ENCODE measurements at regions not wholly inside any gene's neighbourhood (a gene's known extent, or its start where the extent isn't known, plus 50 kb on each side); places are given as distances from the start of the nearest gene placed in this dataset.
A peak's percentile ranks its signal among the peaks of the same experiment; 100 is the strongest.
"Not testable (repeated sequence)": the region's sequence is repeated elsewhere in the genome, so short reads cannot be mapped to it uniquely, and the experiment has no call there.

DNA sequence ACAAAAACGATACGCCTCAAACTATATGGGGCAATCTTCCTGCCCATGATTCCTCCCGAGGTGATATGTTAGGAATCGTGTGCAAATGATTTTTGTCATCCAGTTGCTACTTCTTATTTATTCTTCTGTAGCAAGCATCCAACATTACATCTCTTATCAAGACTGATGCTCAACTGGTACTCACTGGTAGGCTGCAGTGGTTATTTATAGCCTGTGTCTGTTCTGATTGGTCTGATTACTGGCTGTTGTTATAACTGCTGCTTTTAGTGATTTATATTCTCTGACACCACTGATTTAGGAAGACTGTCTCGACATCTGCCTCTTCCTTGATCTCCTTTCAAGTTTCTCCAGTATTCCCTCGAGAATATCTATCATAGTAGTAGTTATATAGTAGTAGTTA, 165.8 kb downstream of the LARP7 start:
- H3K27me3 Mint-ChIP-seq, result peaks cover 8 to 15% of the 10 kb centered on the region in 2 donors
- H3K27ac Mint-ChIP-seq, result no peak overlapping the region
- ATAC-seq (replicated peaks) (no peak), DNase-seq (no peak)
- H3K4me1 Mint-ChIP-seq (ENCODE audit: low read depth in 2 of 2), result no peaks in the 10 kb centered on the region
- H3K36me3 Mint-ChIP-seq (ENCODE audit: insufficient read depth), result no peaks in the 10 kb centered on the region
- no peaks in the 10 kb centered on the region for H3K9me3 Mint-ChIP-seq
- no peak overlapping the region for H3K4me3 Mint-ChIP-seq

DNA sequence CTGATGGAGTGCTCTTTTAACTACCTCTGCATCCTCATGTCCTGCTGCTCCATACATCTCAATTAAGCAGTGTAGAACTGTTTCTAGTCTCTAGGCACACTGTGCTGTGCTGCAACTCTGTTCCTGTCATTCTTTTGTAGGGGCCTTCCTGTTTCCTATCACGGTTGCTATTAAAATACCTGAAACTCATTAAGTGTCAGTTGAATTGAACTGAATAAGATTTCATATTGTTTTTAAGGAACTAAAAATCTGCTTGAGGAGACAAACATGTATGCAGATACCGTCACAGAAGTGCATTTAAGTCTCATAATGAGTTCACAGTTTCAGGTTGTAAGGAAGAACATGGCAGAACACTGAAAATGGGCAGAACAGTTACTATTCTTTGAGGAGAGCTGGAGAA, 170.1 kb downstream of the LARP7 start:
- Mint-ChIP-seq H3K36me3 (ENCODE audit: insufficient read depth) (no peaks in the 10 kb centered on the region), H3K4me1 (ENCODE audit: low read depth in 2 of 2) (no peaks in the 10 kb centered on the region), H3K9me3 (no peaks in the 10 kb centered on the region), H3K27ac (no peak overlapping the region), H3K4me3 (no peak overlapping the region), H3K27me3 (peaks cover 6 to 8% of the 10 kb centered on the region in 2 donors)
- no peak for DNase-seq
- ATAC-seq (replicated peaks), result no peak

- DNase-seq (no peak), ATAC-seq (replicated peaks) (no peak)
- H3K4me3 Mint-ChIP-seq, result no peak overlapping the region
- H3K27ac Mint-ChIP-seq, result no peak overlapping the region
- no peaks in the 10 kb centered on the region for H3K4me1 Mint-ChIP-seq (ENCODE audit: low read depth in 2 of 2)
- no peaks in the 10 kb centered on the region for H3K9me3 Mint-ChIP-seq
- peaks cover 6 to 8% of the 10 kb centered on the region in 2 donors for H3K27me3 Mint-ChIP-seq
- H3K36me3 Mint-ChIP-seq (ENCODE audit: insufficient read depth), result no peaks in the 10 kb centered on the region
Observed at GRCh38 chr4:112808001-112808400, 171.1 kb downstream of the LARP7 start.

GRCh38 chr4:112813790-112814189, 176.8 kb downstream of the LARP7 start:
- peaks cover 6 to 9% of the 10 kb centered on the region in 2 donors for H3K4me1 Mint-ChIP-seq (ENCODE audit: low read depth in 2 of 2)

GRCh38 chr4:112817933-112818593, 181.1 kb downstream of the LARP7 start:
- H3K4me3 Mint-ChIP-seq, result peak overlapping the region; percentile 43 to 63
- no peak for DNase-seq
- no peaks in the 10 kb centered on the region for H3K9me3 Mint-ChIP-seq
- no peak for ATAC-seq (replicated peaks)
- peaks cover 19 to 34% of the 10 kb centered on the region in 2 donors for H3K27me3 Mint-ChIP-seq
- peaks cover 6 to 9% of the 10 kb centered on the region in 2 donors for H3K4me1 Mint-ChIP-seq (ENCODE audit: low read depth in 2 of 2)
- H3K27ac Mint-ChIP-seq, result no peak overlapping the region
- H3K36me3 Mint-ChIP-seq (ENCODE audit: insufficient read depth), result no peaks in the 10 kb centered on the region

More at GRCh38 chr4:112813790-112814189, 176.8 kb downstream of the LARP7 start:
- peaks cover 13 to 14% of the 10 kb centered on the region in 2 donors for H3K27me3 Mint-ChIP-seq
- ATAC-seq (replicated peaks) (no peak), DNase-seq (no peak)
- H3K27ac Mint-ChIP-seq, result no peak overlapping the region
- H3K4me3 Mint-ChIP-seq, result no peak overlapping the region
- H3K36me3 Mint-ChIP-seq (ENCODE audit: insufficient read depth), result no peaks in the 10 kb centered on the region
- no peaks in the 10 kb centered on the region for H3K9me3 Mint-ChIP-seq

- Mint-ChIP-seq H3K27me3 (peaks cover 19 to 34% of the 10 kb centered on the region in 2 donors), H3K9me3 (no peaks in the 10 kb centered on the region), H3K27ac (no peak overlapping the region), H3K4me1 (ENCODE audit: low read depth in 2 of 2) (peaks cover 6 to 9% of the 10 kb centered on the region in 2 donors), H3K36me3 (ENCODE audit: insufficient read depth) (no peaks in the 10 kb centered on the region), H3K4me3 (peak overlapping the region; percentile 43 to 63)
- ATAC-seq (replicated peaks) (no peak), DNase-seq (no peak)
Observed at GRCh38 chr4:112818594-112818965, 181.6 kb downstream of the LARP7 start.

DNA sequence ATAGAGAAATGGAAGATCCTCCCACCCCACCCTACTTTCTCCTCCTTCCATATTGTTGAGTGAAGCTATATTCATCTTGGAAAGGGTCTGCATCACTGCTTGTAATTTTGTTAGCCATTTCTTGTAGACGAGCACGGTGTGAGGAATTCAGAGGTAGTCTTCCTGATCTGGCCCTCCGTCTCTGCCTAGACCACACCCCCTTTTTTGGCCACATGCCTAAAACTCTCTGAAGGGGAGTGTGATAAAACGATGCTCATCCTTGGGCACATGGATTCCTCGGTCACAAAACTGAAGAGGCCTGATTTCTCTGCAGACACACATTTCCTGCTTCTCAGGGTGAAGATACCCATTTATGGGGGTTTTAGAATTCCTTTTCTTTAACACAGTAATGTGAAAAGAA, 182.8 kb downstream of the LARP7 start:
- Mint-ChIP-seq H3K4me3 (no peak overlapping the region), H3K27me3 (peaks cover 19 to 34% of the 10 kb centered on the region in 2 donors), H3K9me3 (no peaks in the 10 kb centered on the region), H3K27ac (no peak overlapping the region), H3K36me3 (ENCODE audit: insufficient read depth) (no peaks in the 10 kb centered on the region), H3K4me1 (ENCODE audit: low read depth in 2 of 2) (peaks cover 6 to 9% of the 10 kb centered on the region in 2 donors)
- ATAC-seq (replicated peaks) (no peak), DNase-seq (no peak)

DNA sequence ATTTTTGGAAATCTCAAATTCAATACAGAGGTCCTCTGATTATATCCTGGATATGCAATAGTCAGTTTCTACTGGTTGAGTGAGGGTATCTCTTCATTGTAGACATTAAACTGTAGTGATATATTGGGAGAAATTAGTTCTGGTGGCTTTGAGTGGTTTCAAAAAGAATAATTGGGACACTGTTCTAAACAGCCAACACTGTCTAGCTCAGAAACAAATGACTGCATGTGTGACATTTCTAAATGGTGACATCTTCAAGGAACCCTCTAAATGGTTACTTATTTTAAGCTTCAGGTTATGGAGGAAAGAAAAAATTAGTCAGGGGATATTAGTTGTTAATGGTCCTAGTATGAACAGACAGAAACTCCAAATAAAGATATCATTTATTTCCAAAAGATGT, 186.2 kb downstream of the LARP7 start:
- Mint-ChIP-seq H3K27me3 (peaks cover 18 to 31% of the 10 kb centered on the region in 2 donors), H3K27ac (no peak overlapping the region), H3K4me1 (ENCODE audit: low read depth in 2 of 2) (peaks cover 4 to 6% of the 10 kb centered on the region in 2 donors), H3K4me3 (no peak overlapping the region), H3K36me3 (ENCODE audit: insufficient read depth) (no peaks in the 10 kb centered on the region), H3K9me3 (no peaks in the 10 kb centered on the region)
- no peak for ATAC-seq (replicated peaks)
- no peak for DNase-seq

DNA sequence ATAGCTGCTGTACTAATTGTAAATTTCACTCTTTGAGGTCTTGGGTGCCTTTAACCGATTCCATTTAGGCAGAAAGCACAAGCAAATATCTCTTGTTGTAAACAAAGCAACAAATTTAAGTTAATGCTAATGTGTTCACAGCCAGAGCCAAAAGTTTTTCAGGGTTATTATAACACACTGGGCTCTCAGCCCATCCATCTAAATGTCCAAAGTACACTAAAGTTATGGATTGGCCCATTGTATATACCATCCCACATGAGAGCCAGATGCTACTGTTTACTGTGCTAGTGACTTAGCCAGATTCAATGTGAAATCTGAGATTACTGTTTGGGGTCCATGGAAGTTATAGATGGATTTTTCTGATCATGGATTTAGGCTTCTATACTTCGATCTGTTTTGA, 186.7 kb downstream of the LARP7 start:
- Mint-ChIP-seq H3K27ac (no peak overlapping the region), H3K4me3 (no peak overlapping the region), H3K9me3 (no peaks in the 10 kb centered on the region), H3K36me3 (ENCODE audit: insufficient read depth) (no peaks in the 10 kb centered on the region), H3K4me1 (ENCODE audit: low read depth in 2 of 2) (peaks cover 0 to 1% of the 10 kb centered on the region in 2 donors), H3K27me3 (peaks cover 17 to 29% of the 10 kb centered on the region in 2 donors)
- ATAC-seq (replicated peaks) (no peak), DNase-seq (no peak)

DNA sequence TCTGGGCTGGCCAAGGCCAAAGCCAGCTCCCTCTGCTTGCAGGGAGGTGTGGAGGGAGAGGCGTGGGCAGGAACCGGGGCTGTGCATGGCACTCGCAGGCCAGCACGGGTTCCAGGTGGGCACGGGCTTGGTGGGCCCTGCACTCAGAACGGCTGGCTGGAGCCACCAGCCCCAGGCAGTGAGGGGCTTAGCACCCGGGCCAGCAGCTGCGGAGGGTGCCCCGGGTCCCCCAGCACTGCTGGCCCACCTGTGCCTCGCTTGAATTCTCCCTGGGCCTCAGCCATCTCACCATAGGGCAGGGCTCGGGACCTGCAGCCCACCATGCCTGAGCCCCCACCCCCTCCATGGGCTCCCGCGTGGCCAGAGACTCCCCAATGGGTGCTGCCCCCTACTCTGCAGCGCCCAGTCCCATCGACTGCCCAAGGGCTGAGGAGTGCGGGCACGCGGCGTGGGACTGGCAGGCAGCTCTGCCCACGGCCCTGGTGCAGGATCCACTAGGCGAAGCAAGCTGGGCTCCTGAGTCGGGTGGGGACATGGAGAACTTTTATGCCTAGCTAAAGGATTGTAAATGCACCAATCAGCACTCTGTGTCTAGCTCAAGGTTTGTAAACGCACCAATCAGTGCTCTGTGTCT, 193.9 kb downstream of the LARP7 start:
- Mint-ChIP-seq H3K36me3 (ENCODE audit: insufficient read depth) (no peaks in the 10 kb centered on the region), H3K4me1 (ENCODE audit: low read depth in 2 of 2) (no peaks in the 10 kb centered on the region), H3K9me3 (peaks cover 0 to 2% of the 10 kb centered on the region in 2 donors), H3K27ac (no peak overlapping the region), H3K4me3 (no peak overlapping the region), H3K27me3 (peaks cover 8 to 10% of the 10 kb centered on the region in 2 donors)
- no peak for DNase-seq
- no peak for ATAC-seq (replicated peaks)

GRCh38 chr4:112832493-112832892, 195.6 kb downstream of the LARP7 start:
- H3K4me3 Mint-ChIP-seq, result no peak overlapping the region
- H3K36me3 Mint-ChIP-seq (ENCODE audit: insufficient read depth), result no peaks in the 10 kb centered on the region
- no peak overlapping the region for H3K27ac Mint-ChIP-seq
- peaks cover 8 to 10% of the 10 kb centered on the region in 2 donors for H3K27me3 Mint-ChIP-seq
- no peaks in the 10 kb centered on the region for H3K4me1 Mint-ChIP-seq (ENCODE audit: low read depth in 2 of 2)
- no peak for DNase-seq
- ATAC-seq (replicated peaks), result no peak
- peaks cover 0 to 3% of the 10 kb centered on the region in 2 donors for H3K9me3 Mint-ChIP-seq

- Mint-ChIP-seq H3K4me1 (ENCODE audit: low read depth in 2 of 2) (no peaks in the 10 kb centered on the region), H3K27me3 (peaks cover 6 to 8% of the 10 kb centered on the region in 2 donors), H3K9me3 (peaks cover 0 to 3% of the 10 kb centered on the region in 2 donors), H3K27ac (no peak overlapping the region), H3K36me3 (ENCODE audit: insufficient read depth) (no peaks in the 10 kb centered on the region), H3K4me3 (no peak overlapping the region)
- no peak for ATAC-seq (replicated peaks)
- DNase-seq, result no peak
Observed at GRCh38 chr4:112836895-112837294, 200.0 kb downstream of the LARP7 start.

GRCh38 chr4:112838015-112838414, 201.1 kb downstream of the LARP7 start:
- not testable (repeated sequence) for H3K27me3 Mint-ChIP-seq; DNase-seq; H3K4me1 Mint-ChIP-seq (ENCODE audit: low read depth in 2 of 2); H3K9me3 Mint-ChIP-seq; H3K36me3 Mint-ChIP-seq (ENCODE audit: insufficient read depth); H3K27ac Mint-ChIP-seq; ATAC-seq (replicated peaks); H3K4me3 Mint-ChIP-seq

DNA sequence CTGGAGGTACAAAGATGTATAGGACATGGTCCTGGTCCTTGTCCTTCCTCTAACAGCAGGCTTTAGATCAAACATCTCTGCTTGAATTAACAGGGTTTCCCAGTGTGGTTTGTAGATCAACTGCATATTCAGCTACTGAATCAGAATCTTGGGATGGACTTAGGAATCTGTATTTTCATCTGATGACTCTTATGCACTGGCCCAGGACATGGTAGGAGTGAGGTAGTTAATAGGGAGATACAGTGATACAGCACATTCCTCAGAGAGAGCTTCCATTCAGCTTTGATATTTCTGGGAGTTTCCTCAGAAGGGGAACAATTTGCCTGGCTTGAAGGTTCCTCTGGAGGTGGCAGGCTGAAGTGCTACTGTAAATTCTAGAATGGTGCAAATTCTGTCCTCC, 203.1 kb downstream of the LARP7 start:
- Mint-ChIP-seq H3K36me3 (ENCODE audit: insufficient read depth) (no peaks in the 10 kb centered on the region), H3K4me1 (ENCODE audit: low read depth in 2 of 2) (no peaks in the 10 kb centered on the region), H3K27me3 (peaks cover 6 to 8% of the 10 kb centered on the region in 2 donors), H3K9me3 (peaks cover 0 to 2% of the 10 kb centered on the region in 2 donors), H3K27ac (no peak overlapping the region), H3K4me3 (no peak overlapping the region)
- DNase-seq, result no peak
- no peak for ATAC-seq (replicated peaks)

Data from effector memory CD8-positive, alpha-beta T cell (primary cell).